Lower leg skin (tissue), 3 donors: ENCODE measurements at regions not wholly inside any gene's neighbourhood (a gene's known extent, or its start where the extent isn't known, plus 50 kb on each side); places are given as distances from the start of the nearest gene placed in this dataset.

Source experiments
- POLR2A ChIP-seq, 2 donors: fragments of 450-650 bp; IDR thresholded peaks; one replicate each; pipeline ENCODE4 v1.6.1; 2016 to 2017; ENCODE audit warnings: antibody characterized with exemption in 2 of 2, mild to moderate bottlenecking in 1 of 2, moderate library complexity in 1 of 2
- TF ChIP-seq, protein P1 (sequence below), 3 donors: fragments of 450-650 bp; IDR thresholded peaks; one replicate each; pipeline ENCODE4 v1.5.1; 2016; ENCODE audit warnings: antibody characterized with exemption in 3 of 3, mild to moderate bottlenecking in 3 of 3, moderate library complexity in 2 of 3

DNA sequence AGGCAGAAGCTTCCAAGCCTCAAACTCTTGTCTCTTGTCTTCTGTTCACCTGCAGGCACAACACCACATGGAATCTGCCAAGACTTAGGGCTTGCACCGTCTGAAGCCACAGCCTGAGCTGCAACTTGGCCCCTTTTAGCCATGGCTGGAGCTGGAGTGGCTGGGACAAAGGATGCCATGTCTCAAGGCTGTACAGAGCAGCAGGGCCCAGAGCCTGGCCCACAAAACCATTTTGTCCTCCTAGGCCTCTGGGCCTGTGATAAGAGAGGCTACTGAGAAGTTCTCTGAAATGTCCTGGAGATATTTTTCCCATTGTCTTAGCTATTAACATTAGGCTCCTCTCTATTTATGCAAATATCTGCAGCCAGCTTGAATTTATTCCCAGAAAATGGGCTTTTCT, 330.8 kb downstream of the DTWD2 start:
- TF ChIP-seq, protein P1, sequence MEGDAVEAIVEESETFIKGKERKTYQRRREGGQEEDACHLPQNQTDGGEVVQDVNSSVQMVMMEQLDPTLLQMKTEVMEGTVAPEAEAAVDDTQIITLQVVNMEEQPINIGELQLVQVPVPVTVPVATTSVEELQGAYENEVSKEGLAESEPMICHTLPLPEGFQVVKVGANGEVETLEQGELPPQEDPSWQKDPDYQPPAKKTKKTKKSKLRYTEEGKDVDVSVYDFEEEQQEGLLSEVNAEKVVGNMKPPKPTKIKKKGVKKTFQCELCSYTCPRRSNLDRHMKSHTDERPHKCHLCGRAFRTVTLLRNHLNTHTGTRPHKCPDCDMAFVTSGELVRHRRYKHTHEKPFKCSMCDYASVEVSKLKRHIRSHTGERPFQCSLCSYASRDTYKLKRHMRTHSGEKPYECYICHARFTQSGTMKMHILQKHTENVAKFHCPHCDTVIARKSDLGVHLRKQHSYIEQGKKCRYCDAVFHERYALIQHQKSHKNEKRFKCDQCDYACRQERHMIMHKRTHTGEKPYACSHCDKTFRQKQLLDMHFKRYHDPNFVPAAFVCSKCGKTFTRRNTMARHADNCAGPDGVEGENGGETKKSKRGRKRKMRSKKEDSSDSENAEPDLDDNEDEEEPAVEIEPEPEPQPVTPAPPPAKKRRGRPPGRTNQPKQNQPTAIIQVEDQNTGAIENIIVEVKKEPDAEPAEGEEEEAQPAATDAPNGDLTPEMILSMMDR (IDR thresholded peaks at IDR 0.05) = no peak
- no peak for TF ChIP-seq POLR2A (IDR thresholded peaks at IDR 0.05)
